NT2/D1 (cell line): ENCODE measurements at regions not wholly inside any gene's neighbourhood (a gene's known extent, or its start where the extent isn't known, plus 50 kb on each side); places are given as distances from the start of the nearest gene placed in this dataset.

Experiments used
- YY1 ChIP-seq: IDR thresholded peaks from 2 replicates; pipeline ENCODE4 v1.6.1; 2011; ENCODE audit not compliant: insufficient read length, insufficient read depth
- ZNF274 ChIP-seq: IDR thresholded peaks from 2 replicates; pipeline ENCODE4 v1.6.1; 2011; ENCODE audit warnings: mild to moderate bottlenecking, low read depth, low read length

DNA sequence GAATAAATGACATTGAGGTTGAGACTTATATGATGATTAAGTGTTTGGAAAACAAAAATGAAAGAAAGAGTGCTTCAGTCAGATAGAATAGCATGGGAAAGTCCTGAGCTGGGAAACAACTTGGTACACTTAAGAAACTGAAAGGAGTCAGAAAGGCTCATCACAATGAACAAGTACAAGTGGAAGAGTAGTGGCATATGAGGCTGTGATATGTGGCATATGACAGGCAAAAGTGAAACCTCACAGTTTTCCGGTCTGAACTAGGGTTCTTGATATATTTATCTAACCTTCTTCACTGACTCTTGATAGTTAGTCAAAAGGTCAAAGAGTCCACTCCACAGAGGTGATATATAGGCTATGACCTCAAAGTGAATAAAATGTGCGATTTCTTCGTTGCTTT, 537.1 kb upstream of the CXorf51A start:
- TF ChIP-seq ZNF274, result no peak
- no peak for TF ChIP-seq YY1
